Peyer's patch (tissue), 4 donors: ENCODE measurements at regions not wholly inside any gene's neighbourhood (a gene's known extent, or its start where the extent isn't known, plus 50 kb on each side); places are given as distances from the start of the nearest gene placed in this dataset.
"Not testable (repeated sequence)": the region's sequence is repeated elsewhere in the genome, so short reads cannot be mapped to it uniquely, and the experiment has no call there.

ENCODE experiments used
- DNase-seq, 3 donors: peaks; one replicate each; pipeline ENCODE4 v3.0.0-alpha.2; 2017 to 2019
- H3K27ac ChIP-seq, 4 donors: fragments of 200-600 bp; sonication (generic); one replicate each; pipeline ENCODE4 v1.5.1; 2016 to 2019
- H3K27me3 ChIP-seq, 2 donors: fragments of 200-600 bp; sonication (generic); one replicate each; pipeline ENCODE4 v1.5.1; 2019
- H3K36me3 ChIP-seq, 3 donors: fragments of 200-600 bp; sonication (generic); one replicate each; pipeline ENCODE4 v1.5.1; 2016 to 2019
- H3K4me1 ChIP-seq, 4 donors: fragments of 200-600 bp; sonication (generic); one replicate each; pipeline ENCODE4 v1.5.1; 2016 to 2019
- H3K4me3 ChIP-seq, 4 donors: fragments of 200-600 bp; sonication (generic); 1 replicate in 3 of 4; 2 replicates in 1 of 4; pipeline ENCODE4 v1.5.1; 2016 to 2019; ENCODE audit warnings: mild to moderate bottlenecking in 1 of 4
- H3K9me3 ChIP-seq, 4 donors: fragments of 200-600 bp; sonication (generic); one replicate each; pipeline ENCODE4 v1.5.1; 2016 to 2019; ENCODE audit warnings: mild to moderate bottlenecking in 1 of 4
- POLR2A ChIP-seq, 2 donors: fragments of 450-650 bp; IDR thresholded peaks; one replicate each; pipeline ENCODE4 v1.5.1; 2017; ENCODE audit warnings: antibody characterized with exemption in 2 of 2, mild to moderate bottlenecking in 2 of 2, moderate library complexity in 2 of 2
- TF ChIP-seq, protein P1 (sequence below), 6 experiments: fragments of 450-650 bp in 4 of 6; fragments of 200-600 bp in 2 of 6; sonication (generic) in 1 of 6; IDR thresholded peaks; one replicate each; pipeline ENCODE4 v1.5.1; 2017 to 2019; ENCODE audit warnings: antibody characterized with exemption in 6 of 6, mild to moderate bottlenecking in 3 of 6, moderate library complexity in 1 of 6

GRCh38 chrX:65586491-65586890 lies 51.9 kb upstream of the LAS1L start:
- H3K4me3 ChIP-seq: no peak overlapping the region
- no peak overlapping the region for H3K27ac ChIP-seq
- no peaks in the 10 kb centered on the region for H3K27me3 ChIP-seq
- no peaks in the 10 kb centered on the region for H3K36me3 ChIP-seq
- TF ChIP-seq POLR2A (IDR thresholded peaks at IDR 0.05): no peak
- TF ChIP-seq, protein P1, sequence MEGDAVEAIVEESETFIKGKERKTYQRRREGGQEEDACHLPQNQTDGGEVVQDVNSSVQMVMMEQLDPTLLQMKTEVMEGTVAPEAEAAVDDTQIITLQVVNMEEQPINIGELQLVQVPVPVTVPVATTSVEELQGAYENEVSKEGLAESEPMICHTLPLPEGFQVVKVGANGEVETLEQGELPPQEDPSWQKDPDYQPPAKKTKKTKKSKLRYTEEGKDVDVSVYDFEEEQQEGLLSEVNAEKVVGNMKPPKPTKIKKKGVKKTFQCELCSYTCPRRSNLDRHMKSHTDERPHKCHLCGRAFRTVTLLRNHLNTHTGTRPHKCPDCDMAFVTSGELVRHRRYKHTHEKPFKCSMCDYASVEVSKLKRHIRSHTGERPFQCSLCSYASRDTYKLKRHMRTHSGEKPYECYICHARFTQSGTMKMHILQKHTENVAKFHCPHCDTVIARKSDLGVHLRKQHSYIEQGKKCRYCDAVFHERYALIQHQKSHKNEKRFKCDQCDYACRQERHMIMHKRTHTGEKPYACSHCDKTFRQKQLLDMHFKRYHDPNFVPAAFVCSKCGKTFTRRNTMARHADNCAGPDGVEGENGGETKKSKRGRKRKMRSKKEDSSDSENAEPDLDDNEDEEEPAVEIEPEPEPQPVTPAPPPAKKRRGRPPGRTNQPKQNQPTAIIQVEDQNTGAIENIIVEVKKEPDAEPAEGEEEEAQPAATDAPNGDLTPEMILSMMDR (IDR thresholded peaks at IDR 0.05): no peak
- H3K4me1 ChIP-seq: peaks cover 0 to 8% (median 0%) of the 10 kb centered on the region in 4 donors
- DNase-seq: no peak
- no peaks in the 10 kb centered on the region for H3K9me3 ChIP-seq

DNA sequence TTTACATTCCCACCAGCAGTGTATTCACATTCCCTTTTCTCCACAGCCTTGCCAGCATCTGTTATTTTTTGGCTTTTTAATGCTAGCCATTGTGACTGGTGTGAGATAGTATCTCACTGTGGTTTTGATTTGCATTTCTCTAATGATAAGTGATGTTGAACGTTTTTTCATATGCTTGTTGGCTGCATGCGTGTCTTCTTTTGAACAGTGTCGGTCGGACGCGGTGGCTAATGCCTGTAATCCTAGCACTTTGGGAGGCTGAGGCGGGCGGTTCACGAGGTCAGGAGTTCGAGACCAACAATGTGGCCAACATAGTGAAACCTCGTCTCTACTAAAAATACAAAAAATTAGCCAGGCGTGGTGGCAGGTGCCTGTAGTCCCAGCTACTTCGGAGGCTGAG lies 50.6 kb upstream of the LAS1L start:
- not testable (repeated sequence) for H3K4me1 ChIP-seq, H3K4me3 ChIP-seq, H3K27ac ChIP-seq, H3K36me3 ChIP-seq, H3K27me3 ChIP-seq, DNase-seq, H3K9me3 ChIP-seq
